ENCODE measurements at regions not wholly inside any gene's neighbourhood (a gene's known extent, or its start where the extent isn't known, plus 50 kb on each side); places are given as distances from the start of the nearest gene placed in this dataset.

GRCh38 chr15:100801256-100801900 is 78.3 kb upstream of the ALDH1A3 start:
- no peaks in the 10 kb centered on the region; a peak in 1 of 4 replicates for H3K4me1 ChIP-seq (ENCODE audit: control insufficient read depth in 1 of 2, insufficient read depth in 2 of 2, low read length in 2 of 2)
- POLR2A ChIA-PET, result no interaction called here
- H3K9me3 ChIP-seq (ENCODE audit: control insufficient read depth in 1 of 2, insufficient read depth in 1 of 2, low read depth in 1 of 2, low read length in 2 of 2), result no peaks in the 10 kb centered on the region
- no peak overlapping the region for H3K4me3 ChIP-seq (replicated peaks in 1 of 2; ENCODE audit: low read depth in 1 of 2, low read length in 2 of 2)
- no peak overlapping the region for H2AFZ ChIP-seq (ENCODE audit: low read depth, low read length, poor library complexity, severe bottlenecking)
- BruUV-seq (replicated peaks), result no TSS peak
- TF ChIP-seq YY1 (IDR thresholded peaks at IDR 0.05; ENCODE audit: extremely low read depth, insufficient replicate concordance, low read depth, low read length) (no peak), RAD21 (IDR thresholded peaks at IDR 0.05; ENCODE audit: low read depth) (no peak), CTCF (IDR thresholded peaks at IDR 0.05 in 2 of 3, conservative IDR thresholded peaks at IDR 0.05 in 1 of 3; ENCODE audit: borderline replicate concordance in 1 of 3, insufficient read depth in 1 of 3, low read depth in 2 of 3, low read length in 2 of 3) (no peak), JUND (IDR thresholded peaks at IDR 0.05) (no peak), POLR2AphosphoS5 (IDR thresholded peaks at IDR 0.05; ENCODE audit: low read depth, low read length) (no peak), POLR2A (IDR thresholded peaks at IDR 0.05; ENCODE audit: borderline replicate concordance, extremely low read depth, insufficient read depth, insufficient read length) (no peak), EZH2 (IDR thresholded peaks at IDR 0.05) (no peak), SP1 (IDR thresholded peaks at IDR 0.05; ENCODE audit: low read depth) (no peak), CBX3 (IDR thresholded peaks at IDR 0.05; ENCODE audit: low read depth) (no peak)
- TF ChIP-seq, protein P1, sequence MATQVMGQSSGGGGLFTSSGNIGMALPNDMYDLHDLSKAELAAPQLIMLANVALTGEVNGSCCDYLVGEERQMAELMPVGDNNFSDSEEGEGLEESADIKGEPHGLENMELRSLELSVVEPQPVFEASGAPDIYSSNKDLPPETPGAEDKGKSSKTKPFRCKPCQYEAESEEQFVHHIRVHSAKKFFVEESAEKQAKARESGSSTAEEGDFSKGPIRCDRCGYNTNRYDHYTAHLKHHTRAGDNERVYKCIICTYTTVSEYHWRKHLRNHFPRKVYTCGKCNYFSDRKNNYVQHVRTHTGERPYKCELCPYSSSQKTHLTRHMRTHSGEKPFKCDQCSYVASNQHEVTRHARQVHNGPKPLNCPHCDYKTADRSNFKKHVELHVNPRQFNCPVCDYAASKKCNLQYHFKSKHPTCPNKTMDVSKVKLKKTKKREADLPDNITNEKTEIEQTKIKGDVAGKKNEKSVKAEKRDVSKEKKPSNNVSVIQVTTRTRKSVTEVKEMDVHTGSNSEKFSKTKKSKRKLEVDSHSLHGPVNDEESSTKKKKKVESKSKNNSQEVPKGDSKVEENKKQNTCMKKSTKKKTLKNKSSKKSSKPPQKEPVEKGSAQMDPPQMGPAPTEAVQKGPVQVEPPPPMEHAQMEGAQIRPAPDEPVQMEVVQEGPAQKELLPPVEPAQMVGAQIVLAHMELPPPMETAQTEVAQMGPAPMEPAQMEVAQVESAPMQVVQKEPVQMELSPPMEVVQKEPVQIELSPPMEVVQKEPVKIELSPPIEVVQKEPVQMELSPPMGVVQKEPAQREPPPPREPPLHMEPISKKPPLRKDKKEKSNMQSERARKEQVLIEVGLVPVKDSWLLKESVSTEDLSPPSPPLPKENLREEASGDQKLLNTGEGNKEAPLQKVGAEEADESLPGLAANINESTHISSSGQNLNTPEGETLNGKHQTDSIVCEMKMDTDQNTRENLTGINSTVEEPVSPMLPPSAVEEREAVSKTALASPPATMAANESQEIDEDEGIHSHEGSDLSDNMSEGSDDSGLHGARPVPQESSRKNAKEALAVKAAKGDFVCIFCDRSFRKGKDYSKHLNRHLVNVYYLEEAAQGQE (IDR thresholded peaks at IDR 0.05; ENCODE audit: low read depth), result no peak
- DNase-seq (ENCODE audit: low read depth, low spot score), result no peak
- CTCF ChIA-PET, result no interaction called here
- RAD21 ChIA-PET (ENCODE audit: low non-redundant PET in 1 of 2, low total read pairs in 2 of 2, uncharacterized antibody in 2 of 2, unreplicated experiment in 2 of 2), result no interaction called here
- no peaks in the 10 kb centered on the region for H3K9me2 ChIP-seq (ENCODE audit: insufficient read depth)
- H3K4me2 ChIP-seq (ENCODE audit: low read length), result no peak overlapping the region
- no peaks in the 10 kb centered on the region for H4K20me1 ChIP-seq (ENCODE audit: insufficient read depth)
- no peaks in the 10 kb centered on the region for H3K36me3 ChIP-seq (ENCODE audit: control insufficient read depth in 1 of 2, insufficient read depth in 2 of 2, low read length in 2 of 2)
- H3K27me3 ChIP-seq (ENCODE audit: insufficient read depth, low read length), result no peaks in the 10 kb centered on the region
- intact Hi-C loops (cut with micrococcal nuclease), result no loop called here
- no peak overlapping the region for H3K27ac ChIP-seq (ENCODE audit: low read depth, low read length)
- H3K9ac ChIP-seq (ENCODE audit: low read length), result no peak overlapping the region
- ATAC-seq, result no peak
- no peaks in the 10 kb centered on the region for H3K79me2 ChIP-seq (ENCODE audit: insufficient read depth, low read length)
